HEK293 (cell line): ENCODE measurements at regions not wholly inside any gene's neighbourhood (a gene's known extent, or its start where the extent isn't known, plus 50 kb on each side); places are given as distances from the start of the nearest gene placed in this dataset.

ENCODE experiments used
- OVOL3 ChIP-seq: fragments of 450-650 bp; formaldehyde crosslinking; IDR thresholded peaks from 2 replicates; pipeline ENCODE4 v1.5.1; 2016; ENCODE audit warnings: missing biosample characterization, missing genetic modification characterization
- TCF7L2 ChIP-seq: IDR thresholded peaks from 2 replicates; pipeline ENCODE4 v1.6.1; 2011; ENCODE audit warnings: low read depth, mild to moderate bottlenecking, inconsistent platforms, low read length, moderate library complexity, borderline replicate concordance
- ZNF121 ChIP-seq: fragments of 450-650 bp; formaldehyde crosslinking; IDR thresholded peaks from 2 replicates; pipeline ENCODE4 v1.5.1; 2016; ENCODE audit warnings: missing biosample characterization, missing genetic modification characterization
- ZNF155 ChIP-seq: fragments of 450-650 bp; formaldehyde crosslinking; IDR thresholded peaks from 2 replicates; pipeline ENCODE4 v1.5.1; 2016; ENCODE audit warnings: missing biosample characterization, missing genetic modification characterization
- ZNF24 ChIP-seq: fragments of 450-650 bp; formaldehyde crosslinking; IDR thresholded peaks from 2 replicates; pipeline ENCODE4 v1.5.1; 2016; ENCODE audit warnings: missing biosample characterization, missing genetic modification characterization
- ZNF266 ChIP-seq: fragments of 450-650 bp; formaldehyde crosslinking; IDR thresholded peaks from 2 replicates; pipeline ENCODE4 v1.5.1; 2016; ENCODE audit warnings: missing biosample characterization, missing genetic modification characterization, low read depth
- ZNF629 ChIP-seq: fragments of 450-650 bp; formaldehyde crosslinking; IDR thresholded peaks from 2 replicates; pipeline ENCODE4 v1.5.1; 2017; ENCODE audit warnings: missing biosample characterization, missing genetic modification characterization
- ZNF777 ChIP-seq: fragments of 450-650 bp; formaldehyde crosslinking; IDR thresholded peaks from 2 replicates; pipeline ENCODE4 v1.5.1; 2017; ENCODE audit warnings: missing biosample characterization, missing genetic modification characterization, borderline replicate concordance
- ZSCAN23 ChIP-seq: fragments of 450-650 bp; formaldehyde crosslinking; IDR thresholded peaks from 2 replicates; pipeline ENCODE4 v1.5.1; 2016; ENCODE audit warnings: missing biosample characterization, missing genetic modification characterization
- TF ChIP-seq, protein P1 (sequence below): fragments of 450-650 bp; formaldehyde crosslinking; IDR thresholded peaks from 2 replicates; pipeline ENCODE4 v1.5.1; 2016; ENCODE audit warnings: missing biosample characterization, missing genetic modification characterization
- TF ChIP-seq, protein P2 (sequence below): fragments of 450-650 bp; formaldehyde crosslinking; IDR thresholded peaks from 2 replicates; pipeline ENCODE4 v1.5.1; 2016; ENCODE audit warnings: missing biosample characterization, missing genetic modification characterization
- TF ChIP-seq, protein P3 (sequence below): fragments of 450-650 bp; formaldehyde crosslinking; IDR thresholded peaks from 2 replicates; pipeline ENCODE4 v1.5.1; 2016; ENCODE audit warnings: missing biosample characterization, missing genetic modification characterization, low read depth
- TF ChIP-seq, protein P4 (sequence below): fragments of 450-650 bp; formaldehyde crosslinking; IDR thresholded peaks from 2 replicates; pipeline ENCODE4 v1.5.1; 2016; ENCODE audit warnings: missing biosample characterization, missing genetic modification characterization
- TF ChIP-seq, protein P5 (sequence below): fragments of 450-650 bp; formaldehyde crosslinking; IDR thresholded peaks from 2 replicates; pipeline ENCODE4 v1.5.1; 2016; ENCODE audit warnings: missing biosample characterization, missing genetic modification characterization

DNA sequence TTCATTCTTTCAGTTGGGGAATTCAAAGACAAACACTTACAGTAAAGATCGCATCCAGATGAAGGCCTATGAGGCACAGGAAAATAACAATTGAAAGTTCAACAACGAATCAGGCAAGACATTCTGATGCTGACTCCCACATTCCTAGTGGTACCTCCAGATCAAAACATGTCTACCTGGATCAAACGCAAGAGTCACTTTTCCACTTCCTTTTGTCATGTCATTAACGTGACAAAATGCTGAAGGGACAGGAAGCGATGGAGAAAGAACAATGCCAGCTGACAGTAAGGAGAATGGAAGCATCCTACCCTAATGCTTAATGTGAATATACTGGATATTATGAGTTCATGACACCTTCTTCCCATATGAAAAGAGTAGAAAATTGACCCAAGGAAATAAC lies 365.4 kb upstream of the CDH11 start:
- TF ChIP-seq, protein P1, sequence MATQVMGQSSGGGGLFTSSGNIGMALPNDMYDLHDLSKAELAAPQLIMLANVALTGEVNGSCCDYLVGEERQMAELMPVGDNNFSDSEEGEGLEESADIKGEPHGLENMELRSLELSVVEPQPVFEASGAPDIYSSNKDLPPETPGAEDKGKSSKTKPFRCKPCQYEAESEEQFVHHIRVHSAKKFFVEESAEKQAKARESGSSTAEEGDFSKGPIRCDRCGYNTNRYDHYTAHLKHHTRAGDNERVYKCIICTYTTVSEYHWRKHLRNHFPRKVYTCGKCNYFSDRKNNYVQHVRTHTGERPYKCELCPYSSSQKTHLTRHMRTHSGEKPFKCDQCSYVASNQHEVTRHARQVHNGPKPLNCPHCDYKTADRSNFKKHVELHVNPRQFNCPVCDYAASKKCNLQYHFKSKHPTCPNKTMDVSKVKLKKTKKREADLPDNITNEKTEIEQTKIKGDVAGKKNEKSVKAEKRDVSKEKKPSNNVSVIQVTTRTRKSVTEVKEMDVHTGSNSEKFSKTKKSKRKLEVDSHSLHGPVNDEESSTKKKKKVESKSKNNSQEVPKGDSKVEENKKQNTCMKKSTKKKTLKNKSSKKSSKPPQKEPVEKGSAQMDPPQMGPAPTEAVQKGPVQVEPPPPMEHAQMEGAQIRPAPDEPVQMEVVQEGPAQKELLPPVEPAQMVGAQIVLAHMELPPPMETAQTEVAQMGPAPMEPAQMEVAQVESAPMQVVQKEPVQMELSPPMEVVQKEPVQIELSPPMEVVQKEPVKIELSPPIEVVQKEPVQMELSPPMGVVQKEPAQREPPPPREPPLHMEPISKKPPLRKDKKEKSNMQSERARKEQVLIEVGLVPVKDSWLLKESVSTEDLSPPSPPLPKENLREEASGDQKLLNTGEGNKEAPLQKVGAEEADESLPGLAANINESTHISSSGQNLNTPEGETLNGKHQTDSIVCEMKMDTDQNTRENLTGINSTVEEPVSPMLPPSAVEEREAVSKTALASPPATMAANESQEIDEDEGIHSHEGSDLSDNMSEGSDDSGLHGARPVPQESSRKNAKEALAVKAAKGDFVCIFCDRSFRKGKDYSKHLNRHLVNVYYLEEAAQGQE: no peak
- TF ChIP-seq ZNF266 (tag by site-specific recombination) (no peak), ZNF777 (no peak), ZNF24 (tag by site-specific recombination) (no peak), TCF7L2 (no peak), ZNF121 (no peak), OVOL3 (tag by site-specific recombination) (no peak), ZSCAN23 (no peak), ZNF155 (tag by site-specific recombination) (no peak), ZNF629 (no peak)
- TF ChIP-seq, protein P2, sequence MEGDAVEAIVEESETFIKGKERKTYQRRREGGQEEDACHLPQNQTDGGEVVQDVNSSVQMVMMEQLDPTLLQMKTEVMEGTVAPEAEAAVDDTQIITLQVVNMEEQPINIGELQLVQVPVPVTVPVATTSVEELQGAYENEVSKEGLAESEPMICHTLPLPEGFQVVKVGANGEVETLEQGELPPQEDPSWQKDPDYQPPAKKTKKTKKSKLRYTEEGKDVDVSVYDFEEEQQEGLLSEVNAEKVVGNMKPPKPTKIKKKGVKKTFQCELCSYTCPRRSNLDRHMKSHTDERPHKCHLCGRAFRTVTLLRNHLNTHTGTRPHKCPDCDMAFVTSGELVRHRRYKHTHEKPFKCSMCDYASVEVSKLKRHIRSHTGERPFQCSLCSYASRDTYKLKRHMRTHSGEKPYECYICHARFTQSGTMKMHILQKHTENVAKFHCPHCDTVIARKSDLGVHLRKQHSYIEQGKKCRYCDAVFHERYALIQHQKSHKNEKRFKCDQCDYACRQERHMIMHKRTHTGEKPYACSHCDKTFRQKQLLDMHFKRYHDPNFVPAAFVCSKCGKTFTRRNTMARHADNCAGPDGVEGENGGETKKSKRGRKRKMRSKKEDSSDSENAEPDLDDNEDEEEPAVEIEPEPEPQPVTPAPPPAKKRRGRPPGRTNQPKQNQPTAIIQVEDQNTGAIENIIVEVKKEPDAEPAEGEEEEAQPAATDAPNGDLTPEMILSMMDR (tag by site-specific recombination): no peak
- TF ChIP-seq, protein P3, sequence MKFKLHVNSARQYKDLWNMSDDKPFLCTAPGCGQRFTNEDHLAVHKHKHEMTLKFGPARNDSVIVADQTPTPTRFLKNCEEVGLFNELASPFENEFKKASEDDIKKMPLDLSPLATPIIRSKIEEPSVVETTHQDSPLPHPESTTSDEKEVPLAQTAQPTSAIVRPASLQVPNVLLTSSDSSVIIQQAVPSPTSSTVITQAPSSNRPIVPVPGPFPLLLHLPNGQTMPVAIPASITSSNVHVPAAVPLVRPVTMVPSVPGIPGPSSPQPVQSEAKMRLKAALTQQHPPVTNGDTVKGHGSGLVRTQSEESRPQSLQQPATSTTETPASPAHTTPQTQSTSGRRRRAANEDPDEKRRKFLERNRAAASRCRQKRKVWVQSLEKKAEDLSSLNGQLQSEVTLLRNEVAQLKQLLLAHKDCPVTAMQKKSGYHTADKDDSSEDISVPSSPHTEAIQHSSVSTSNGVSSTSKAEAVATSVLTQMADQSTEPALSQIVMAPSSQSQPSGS (tag by site-specific recombination): no peak
- TF ChIP-seq, protein P4, sequence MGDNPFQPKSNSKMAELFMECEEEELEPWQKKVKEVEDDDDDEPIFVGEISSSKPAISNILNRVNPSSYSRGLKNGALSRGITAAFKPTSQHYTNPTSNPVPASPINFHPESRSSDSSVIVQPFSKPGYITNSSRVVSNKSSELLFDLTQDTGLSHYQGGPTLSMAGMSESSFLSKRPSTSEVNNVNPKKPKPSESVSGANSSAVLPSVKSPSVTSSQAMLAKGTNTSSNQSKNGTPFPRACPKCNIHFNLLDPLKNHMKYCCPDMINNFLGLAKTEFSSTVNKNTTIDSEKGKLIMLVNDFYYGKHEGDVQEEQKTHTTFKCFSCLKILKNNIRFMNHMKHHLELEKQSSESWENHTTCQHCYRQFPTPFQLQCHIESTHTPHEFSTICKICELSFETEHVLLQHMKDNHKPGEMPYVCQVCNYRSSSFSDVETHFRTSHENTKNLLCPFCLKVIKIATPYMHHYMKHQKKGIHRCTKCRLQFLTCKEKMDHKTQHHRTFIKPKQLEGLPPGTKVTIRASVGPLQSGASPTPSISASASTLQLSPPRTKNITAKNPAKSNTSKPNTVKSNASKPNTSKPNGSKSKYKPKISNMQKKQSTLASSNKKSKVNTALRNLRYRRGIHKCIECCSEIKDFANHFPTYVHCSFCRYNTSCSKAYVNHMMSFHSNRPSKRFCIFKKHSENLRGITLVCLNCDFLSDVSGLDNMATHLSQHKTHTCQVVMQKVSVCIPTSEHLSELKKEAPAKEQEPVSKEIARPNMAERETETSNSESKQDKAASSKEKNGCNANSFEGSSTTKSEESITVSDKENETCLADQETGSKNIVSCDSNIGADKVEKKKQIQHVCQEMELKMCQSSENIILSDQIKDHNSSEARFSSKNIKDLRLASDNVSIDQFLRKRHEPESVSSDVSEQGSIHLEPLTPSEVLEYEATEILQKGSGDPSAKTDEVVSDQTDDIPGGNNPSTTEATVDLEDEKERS (tag by site-specific recombination): no peak
- TF ChIP-seq, protein P5, sequence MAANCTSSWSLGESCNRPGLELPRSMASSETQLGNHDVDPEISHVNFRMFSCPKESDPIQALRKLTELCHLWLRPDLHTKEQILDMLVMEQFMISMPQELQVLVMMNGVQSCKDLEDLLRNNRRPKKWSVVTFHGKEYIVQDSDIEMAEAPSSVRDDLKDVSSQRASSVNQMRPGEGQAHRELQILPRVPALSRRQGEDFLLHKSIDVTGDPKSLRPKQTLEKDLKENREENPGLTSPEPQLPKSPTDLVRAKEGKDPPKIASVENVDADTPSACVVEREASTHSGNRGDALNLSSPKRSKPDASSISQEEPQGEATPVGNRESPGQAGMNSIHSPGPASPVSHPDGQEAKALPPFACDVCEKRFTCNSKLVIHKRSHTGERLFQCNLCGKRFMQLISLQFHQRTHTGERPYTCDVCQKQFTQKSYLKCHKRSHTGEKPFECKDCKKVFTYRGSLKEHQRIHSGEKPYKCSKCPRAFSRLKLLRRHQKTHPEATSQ (tag by site-specific recombination): no peak
